GM21515 (cell line): ENCODE measurements at regions not wholly inside any gene's neighbourhood (a gene's known extent, or its start where the extent isn't known, plus 50 kb on each side); places are given as distances from the start of the nearest gene placed in this dataset.
A peak's percentile ranks its signal among the peaks of the same experiment; 100 is the strongest.
"Not testable (repeated sequence)": the region's sequence is repeated elsewhere in the genome, so short reads cannot be mapped to it uniquely, and the experiment has no call there.

Experiments
- ATAC-seq: cut with Tn5 transposase; IDR thresholded peaks from one replicate; pipeline ENCODE4 v1.9.1; 2021; ENCODE audit not compliant: unreplicated experiment

DNA sequence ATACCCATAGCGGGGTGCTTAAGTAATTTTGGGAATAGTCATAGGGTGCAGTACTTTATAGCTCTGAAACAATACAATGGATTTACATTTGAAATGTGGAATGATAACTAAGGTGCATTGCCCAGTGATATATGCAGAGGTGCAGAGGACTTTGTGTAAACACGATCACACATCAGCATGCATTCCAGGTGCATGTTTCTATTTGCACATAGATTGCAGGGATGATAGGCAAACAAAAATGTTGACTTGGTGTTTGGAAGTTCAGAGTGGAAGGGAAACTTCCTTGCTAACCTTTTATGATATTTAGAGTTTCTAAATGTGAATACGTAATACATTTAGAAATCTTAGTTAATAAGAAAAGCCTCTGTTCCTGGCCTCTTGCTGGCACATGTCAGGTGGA lies 941.5 kb downstream of the TUBA3C start:
- ATAC-seq: not testable (repeated sequence)

DNA sequence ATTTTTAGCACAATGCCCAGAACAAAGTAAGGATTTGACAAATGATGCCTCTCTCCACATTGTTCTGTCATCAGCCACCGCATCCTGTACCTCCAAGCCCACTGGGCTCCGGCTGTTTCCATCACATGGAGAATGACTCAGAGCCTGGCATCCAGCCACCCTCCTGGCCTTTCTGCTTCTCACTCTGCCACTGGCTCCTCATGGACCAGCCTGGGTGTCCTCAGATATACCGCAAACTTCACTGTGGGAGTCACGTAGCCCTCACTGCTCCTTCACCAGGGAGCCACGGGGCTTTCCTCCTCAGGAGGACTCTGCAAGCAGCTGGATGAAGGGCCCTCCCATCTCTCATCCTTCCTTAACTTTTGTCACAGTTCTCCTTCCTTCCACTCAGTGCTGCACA lies 943.0 kb downstream of the TUBA3C start:
- ATAC-seq: not testable (repeated sequence)

DNA sequence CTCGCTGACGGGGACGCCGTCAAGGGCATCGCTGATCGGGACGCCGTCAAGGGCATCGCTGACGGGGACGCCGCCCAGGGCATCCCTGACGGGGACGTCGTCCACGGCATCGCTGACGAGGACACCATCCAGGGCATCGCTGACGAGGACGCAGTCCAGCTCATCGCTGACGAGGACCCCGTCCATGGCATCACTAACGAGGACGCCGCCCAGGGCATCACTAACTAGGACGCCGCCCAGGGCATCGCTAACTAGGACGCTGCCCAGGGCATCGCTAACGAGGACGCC lies 945.2 kb downstream of the TUBA3C start:
- no peak for ATAC-seq

DNA sequence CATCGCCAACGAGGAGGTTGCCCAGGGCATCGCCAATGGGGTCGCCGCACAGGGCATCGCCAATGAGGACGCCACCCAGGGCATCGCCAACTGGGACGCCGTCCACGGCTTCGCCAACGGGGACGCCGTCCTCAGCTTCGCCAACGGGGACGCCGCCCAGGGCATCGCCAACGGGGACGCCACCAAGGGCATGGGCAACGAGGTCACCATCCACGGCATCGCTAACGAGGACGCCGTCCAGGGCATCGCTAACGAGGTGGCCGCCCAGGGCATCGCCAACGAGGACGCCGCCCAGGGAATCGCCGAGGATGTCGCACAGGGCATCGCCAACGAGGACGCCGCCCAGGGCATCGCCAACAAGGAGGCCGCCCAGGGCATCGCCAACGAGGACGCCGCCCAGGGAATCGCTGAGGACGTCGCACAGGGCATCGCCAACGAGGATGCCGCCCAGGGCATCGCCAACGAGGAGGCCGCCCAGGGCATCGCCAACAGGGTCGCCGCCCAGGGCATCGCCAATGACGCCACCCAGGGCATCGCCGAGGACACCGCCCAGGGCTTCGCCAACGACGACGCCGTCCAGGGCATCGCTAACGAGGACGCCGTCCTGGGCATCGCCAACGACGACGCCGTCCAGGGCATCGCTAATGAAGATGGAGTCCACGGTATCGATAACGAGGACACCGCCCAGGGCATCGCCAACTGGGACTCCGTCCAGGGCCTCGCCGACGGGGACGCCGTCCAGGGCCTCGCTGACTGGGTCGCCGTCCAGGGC lies 945.7 kb downstream of the TUBA3C start:
- no peak for ATAC-seq

DNA sequence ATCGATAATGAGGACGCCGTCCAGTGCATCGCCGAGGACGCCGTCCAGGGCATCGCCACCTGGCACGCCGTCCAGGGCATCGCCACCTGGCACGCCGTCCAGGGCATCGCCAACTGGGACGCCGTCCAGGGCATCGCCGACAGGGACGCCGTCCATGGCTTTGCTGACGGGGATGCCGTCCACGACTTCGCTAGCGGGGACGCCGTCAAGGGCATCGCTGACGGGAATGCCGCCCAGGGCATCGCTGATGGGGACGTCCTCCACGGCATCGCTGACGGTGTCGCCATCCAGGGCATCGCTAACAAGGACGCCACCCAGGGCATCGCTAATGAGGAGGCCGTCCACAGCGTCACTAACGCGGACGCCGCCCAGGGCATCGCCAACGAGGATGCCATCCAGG lies 946.5 kb downstream of the TUBA3C start:
- ATAC-seq: no peak

DNA sequence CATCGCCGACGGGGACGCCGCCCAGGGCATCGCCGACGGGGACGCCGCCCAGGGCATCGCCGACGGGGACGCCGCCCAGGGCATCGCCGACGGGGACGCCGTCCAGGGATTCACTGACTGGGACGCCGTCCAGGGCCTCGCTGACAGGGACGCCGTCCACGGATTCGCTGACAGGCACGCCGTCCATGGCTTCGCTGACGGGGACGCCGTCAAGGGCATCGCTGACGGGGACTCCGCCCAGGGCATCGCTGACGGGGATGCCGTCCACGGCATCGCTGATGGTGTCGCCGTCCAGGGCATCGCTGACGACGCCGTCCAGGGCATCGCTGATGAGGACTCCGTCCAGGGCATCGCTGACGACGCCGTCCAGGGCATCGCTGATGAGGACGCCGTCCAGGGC lies 947.2 kb downstream of the TUBA3C start:
- not testable (repeated sequence) for ATAC-seq

DNA sequence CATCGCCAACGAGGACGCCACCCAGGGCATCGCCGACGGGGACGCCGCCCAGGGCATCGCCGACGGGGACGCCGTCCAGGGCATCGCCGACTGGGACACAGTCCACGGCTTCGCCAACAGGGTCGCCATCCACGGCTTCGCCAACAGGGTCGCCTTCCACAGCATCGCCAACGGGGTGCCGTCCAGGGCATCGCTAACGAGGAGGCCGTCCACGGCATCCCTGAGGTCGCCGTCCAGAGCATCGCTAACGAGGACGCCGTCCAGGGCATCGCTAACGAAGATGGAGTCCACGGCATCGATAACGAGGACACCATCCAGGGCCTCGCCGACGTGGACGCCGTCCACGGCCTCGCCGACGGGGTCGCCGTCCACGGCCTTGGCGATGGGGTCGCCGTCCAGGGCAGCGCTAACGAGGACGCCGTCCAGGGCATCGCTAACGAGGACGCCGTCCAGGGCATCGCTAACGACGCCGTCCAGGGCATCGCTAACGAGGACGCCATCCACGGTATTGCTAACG lies 947.8 kb downstream of the TUBA3C start:
- no peak for ATAC-seq

DNA sequence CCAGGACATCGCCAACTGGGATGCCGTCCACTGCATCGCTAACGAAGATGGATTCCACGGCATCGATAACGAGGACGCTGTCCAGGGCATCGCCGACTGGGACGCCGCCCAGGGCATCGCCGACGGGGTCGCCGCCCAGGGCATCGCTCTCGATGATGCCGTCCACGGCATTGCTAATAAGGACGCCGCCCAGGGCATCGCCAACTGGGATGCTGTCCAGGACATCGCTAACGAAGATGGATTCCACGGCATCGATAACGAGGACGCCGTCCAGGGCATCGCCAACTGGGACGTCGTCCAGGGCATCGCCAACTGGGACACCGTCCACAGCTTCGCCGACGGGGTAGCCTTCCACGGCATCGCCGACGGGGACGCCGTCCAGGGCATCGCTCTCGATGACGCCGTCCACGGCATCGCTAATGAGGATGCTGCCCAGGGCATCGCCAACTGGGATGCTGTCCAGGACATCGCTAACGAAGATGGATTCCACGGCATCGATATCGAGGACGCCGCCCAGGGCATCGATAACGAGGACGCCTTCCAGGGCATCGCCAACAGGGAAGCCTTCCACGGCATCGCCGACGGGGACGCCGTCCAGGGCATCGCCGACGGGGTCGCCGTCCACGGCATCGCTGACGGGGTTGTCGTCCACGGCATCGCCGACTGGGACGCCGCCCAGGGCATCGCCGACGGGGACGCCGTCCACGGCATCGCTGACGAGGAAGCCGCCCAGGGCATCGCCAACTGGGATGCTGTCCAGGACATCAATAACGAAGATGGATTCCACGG lies 948.4 kb downstream of the TUBA3C start:
- ATAC-seq: no peak

DNA sequence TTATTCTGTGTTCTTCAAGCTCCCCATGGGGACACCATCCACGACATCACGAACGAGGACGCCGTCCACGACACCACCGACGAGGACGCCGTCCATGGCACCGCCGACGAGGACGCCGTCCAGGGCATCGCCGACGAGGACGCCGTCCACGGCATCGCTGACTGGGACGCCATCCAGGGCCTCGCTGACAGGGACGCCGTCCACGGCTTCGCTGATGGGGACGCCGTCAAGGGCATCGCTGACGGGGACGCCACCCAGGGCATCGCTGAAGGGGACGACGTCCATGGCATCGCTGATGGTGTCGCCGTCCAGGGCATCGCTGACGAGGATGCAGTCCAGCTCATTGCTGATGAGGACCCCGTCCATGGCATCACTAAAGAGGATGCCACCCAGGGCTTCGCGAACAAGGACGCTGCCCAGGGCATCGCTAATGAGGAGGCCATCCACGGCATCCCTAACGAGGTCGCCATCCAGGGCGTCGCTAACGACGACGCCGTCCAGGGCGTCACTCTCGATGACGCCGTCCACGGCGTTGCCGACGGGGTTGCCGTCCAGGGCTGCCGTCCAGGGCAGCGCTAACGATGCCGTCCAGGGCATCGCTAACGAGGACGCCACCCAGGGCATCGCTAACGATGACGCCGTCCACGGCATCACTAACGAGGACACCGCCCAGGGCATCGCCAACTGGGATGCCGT lies 949.2 kb downstream of the TUBA3C start:
- ATAC-seq: no peak

DNA sequence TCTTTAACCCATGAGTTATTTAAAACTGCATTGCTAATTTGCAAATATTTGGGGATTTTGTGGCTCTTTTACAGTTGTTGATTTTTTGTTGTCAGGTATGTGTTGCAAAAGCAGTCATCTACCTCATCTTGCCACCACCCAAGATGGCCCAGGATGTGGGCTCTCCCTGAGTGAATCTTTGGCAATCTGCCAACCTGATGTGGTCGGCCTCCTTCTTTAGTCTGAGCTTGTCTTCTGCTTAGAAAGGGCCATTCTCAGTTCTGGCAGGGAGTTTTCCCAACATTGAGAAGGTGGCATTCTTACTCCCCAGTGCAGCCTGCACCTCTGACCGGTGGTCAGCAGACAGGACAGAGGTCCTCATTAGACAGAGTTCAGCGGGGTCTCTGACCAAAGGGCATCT lies 957.2 kb downstream of the TUBA3C start:
- not testable (repeated sequence) for ATAC-seq

DNA sequence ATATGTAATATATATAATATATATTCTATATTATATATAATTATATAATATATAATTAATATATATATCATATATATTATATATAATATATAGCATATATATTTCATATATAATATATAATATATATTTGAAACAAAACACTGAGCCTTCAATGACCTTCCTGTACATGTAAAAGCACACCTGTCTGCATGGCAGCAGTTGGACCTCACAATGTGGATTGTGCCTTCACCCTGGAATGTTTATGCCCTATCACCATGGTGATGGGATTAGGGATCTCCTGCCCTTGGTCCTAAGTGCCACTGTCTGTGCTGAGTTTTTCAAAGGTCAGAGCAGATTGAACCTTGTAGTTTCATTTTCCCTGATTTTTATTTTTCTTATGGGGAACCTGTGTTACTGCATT lies 966.9 kb downstream of the TUBA3C start:
- peak; percentile 31 for ATAC-seq

DNA sequence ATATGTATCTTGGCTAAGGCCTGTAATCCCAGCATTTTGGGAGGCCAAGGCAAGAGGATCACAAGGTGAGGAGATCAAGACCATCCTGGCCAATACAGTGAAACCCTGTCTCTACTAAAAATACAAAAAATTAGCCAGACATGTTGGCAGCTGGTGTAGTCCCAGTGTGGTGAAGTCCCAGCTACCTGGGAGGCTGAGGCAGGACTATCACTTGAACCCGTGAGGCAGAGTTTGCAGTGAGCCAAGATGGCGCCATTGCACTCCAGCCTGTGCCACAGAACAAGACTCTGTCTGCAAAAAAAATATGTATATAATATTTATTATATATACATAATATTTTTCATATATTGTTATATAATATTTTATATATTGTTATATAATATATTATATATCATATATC lies 968.1 kb downstream of the TUBA3C start:
- not testable (repeated sequence) for ATAC-seq

DNA sequence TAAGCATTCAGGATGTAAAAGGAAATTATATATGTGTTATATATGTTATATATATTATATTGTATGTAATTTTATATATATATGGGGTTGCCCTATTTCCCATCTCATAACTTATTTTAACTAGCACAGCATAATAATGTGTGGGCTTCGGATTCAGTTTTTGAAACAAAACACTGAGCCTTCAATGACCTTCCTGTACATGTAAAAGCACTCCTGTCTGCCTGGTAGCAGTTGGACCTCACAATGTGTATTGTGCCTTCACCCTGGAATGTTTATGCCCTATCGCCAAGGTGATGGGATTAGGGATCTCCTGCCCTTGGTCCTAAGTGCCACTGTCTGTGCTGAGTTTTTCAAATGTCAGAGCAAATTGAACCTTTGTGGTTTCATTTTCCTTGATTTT lies 968.8 kb downstream of the TUBA3C start:
- ATAC-seq: peak; percentile 30

DNA sequence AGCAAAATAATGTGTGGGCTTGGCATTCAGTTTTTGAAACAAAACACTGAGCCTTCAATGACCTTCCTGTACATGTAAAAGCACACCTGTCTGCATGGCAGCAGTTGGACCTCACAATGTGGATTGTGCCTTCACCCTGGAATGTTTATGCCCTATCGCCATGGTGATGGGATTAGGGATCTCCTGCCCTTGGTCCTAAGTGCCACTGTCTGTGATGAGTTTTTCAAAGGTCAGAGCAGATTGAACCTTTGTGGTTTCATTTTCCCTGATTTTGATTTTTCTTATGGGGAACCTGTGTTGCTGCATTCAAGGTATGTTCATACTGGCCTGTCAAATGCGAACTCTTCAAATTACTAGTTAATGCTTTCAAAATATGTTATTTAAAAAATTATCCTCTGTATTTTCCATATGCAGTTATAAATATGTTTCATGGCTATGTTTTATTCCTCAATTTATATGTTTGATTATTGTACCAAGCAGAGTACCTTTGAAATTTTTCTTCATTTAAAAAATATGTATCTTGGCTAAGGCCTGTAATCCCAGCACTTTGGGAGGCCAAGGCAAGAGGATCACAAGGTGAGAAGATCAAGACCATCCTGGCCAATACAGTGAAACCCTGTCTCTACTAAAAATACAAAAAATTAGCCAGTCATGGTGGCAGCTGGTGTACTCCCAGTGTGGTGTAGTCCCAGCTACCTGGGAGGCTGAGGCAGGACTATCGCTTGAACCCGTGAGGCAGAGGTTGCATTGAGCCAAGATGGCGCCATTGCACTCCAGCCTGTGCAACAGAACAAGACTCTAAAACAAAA lies 969.7 kb downstream of the TUBA3C start:
- ATAC-seq: peak; percentile 94

DNA sequence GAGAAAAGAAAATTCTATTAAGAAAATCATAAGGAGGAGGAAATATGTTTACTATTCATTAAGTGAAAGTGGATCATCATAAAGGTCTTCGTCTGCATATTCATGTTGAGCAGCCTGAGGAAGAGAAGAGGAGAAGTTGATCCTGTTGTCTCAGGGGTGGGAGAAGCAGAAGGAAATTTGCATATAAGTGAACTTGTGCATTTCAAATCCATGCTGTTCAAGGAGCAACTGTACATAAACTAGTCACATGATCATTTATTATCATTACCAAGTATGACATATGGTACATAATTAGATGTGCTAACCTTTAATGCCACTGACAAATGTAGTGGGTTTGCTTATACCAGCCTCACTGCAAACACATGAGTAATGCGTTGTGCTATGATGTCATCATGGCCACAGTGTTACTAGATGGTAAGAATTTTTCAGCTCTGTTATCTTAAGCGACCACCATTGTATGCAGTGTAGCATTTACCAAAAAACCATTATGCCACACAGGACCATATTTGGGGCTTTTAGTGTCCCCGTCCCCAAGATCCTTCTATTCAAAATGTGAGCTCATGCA lies 976.9 kb downstream of the TUBA3C start:
- not testable (repeated sequence) for ATAC-seq

DNA sequence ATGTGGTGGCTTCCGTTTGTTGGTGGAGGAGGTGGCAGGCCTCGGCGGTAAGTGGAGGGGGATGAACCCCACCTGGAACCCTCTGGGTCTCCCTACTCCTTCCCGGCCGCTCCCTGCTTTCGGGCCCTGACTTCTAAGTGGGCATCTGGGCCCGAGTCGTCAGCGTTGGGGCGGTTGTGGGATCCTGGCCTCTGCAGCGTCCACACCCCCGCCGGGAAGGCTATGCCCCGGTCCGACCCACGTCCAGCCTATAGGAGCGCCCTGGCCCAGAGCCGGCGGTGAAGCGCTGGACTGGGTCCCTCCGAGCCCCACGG lies 986.3 kb downstream of the TUBA3C start:
- ATAC-seq: not testable (repeated sequence)

DNA sequence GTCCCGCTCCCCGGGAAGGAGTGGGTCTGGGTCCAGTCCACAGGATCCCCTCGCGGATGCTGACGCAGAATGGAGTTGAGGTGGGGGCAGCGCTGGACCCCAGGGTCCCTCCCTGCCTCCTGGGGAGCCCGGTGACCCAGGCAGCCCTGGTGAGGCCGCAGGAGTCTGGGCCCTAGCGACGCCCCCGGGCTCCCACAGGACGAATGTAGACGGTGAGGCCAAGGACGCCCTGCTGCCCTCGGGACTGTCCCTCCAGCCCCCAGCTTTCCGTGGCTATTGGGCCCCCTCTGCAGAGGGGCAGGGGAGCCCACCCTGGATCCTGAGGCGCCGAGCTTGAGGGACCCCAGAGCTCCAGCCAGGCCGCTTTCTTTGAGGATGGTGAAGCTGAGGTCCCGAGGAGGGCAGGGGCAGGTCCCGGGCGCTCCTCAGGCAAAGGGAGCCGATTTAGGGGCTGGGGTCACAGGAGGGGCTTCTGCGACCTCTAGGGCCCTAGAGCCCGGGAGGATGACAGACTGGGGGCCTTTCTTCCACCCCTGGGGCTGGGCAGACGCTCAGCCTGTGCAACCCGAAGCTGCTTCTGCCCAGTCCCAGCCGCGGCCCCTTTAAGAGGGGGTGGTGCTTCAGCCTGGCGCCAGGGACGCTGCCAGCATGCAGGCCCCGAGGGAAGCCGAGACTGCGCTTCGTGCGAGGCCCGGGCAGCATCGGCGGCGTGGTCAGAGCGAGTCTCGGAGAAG lies 986.8 kb downstream of the TUBA3C start:
- ATAC-seq: not testable (repeated sequence)

DNA sequence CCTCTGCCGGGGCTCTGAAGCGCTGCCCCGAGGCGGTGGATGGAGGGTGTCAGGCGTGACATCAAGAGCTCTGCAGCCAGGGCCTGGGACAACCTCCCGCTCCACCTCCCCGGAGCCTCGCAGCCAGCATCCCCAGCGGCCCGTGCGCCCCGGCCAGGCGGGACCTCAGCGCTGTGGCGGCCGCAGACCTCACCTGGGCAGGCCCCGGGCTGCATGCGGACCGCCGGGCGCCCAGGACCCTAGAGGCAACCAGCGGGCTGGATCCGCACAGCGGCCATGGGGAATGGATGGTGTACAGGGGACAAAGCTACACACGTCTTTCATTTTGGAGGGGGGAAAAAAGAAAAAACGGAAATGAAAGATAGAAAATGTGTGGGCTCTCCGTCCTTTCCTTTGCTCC lies 987.5 kb downstream of the TUBA3C start:
- ATAC-seq: not testable (repeated sequence)
